ENCODE measurements at regions not wholly inside any gene's neighbourhood (a gene's known extent, or its start where the extent isn't known, plus 50 kb on each side); places are given as distances from the start of the nearest gene placed in this dataset.

DNA sequence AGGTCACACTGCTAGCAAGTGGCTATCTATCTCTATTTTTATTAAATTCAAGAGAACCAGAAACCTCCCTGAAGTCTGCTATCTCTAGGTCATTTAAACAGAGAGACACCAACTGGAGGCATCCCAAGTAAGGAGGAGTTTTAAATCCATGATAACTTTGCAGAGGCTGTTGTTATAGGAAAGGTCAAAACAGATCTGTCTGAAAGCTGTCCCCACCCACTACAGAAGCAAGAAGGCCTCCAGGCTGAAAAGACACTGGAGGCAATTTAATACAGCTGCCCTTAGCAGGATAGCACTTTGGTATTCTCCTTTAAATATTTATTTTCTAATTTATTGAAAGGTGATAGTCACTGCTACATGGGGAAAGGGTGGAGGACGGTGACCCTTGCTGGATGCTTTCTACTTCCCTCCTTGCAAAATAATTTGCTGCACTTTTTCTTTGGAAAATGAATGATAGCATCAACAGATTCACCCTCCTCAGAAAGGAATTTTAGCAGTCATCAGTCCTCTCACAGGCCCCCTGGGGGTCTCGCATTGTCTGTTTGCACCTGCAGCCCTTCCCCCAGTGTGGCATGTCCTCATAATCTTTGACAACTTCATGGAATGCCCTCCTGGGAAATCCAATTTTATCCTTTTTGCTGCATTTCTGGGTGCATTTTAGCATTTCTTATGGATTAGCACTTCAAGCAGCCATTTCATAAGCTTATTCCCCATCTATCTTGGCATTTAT, 429.5 kb upstream of the TNP1 start:
- H3K27ac ChIP-seq (ENCODE audit: low read depth, low read length), result no peak overlapping the region
- no peak overlapping the region for H3K4me2 ChIP-seq (ENCODE audit: low read length)
- peaks cover 4% of the 10 kb centered on the region for H3K27me3 ChIP-seq (ENCODE audit: control insufficient read depth, low read length)
- no peaks in the 10 kb centered on the region for H3K79me2 ChIP-seq (ENCODE audit: control insufficient read depth, low read length)
- H3K9me2 ChIP-seq (replicated peaks; ENCODE audit: control insufficient read depth, low read length), result no peaks in the 10 kb centered on the region
- no peaks in the 10 kb centered on the region for H3K4me1 ChIP-seq (ENCODE audit: control insufficient read depth, low read length)
- no peak for TF ChIP-seq EZH2phosphoT487 (IDR thresholded peaks at IDR 0.05; ENCODE audit: borderline replicate concordance, low read length)
- TF ChIP-seq, protein P1, sequence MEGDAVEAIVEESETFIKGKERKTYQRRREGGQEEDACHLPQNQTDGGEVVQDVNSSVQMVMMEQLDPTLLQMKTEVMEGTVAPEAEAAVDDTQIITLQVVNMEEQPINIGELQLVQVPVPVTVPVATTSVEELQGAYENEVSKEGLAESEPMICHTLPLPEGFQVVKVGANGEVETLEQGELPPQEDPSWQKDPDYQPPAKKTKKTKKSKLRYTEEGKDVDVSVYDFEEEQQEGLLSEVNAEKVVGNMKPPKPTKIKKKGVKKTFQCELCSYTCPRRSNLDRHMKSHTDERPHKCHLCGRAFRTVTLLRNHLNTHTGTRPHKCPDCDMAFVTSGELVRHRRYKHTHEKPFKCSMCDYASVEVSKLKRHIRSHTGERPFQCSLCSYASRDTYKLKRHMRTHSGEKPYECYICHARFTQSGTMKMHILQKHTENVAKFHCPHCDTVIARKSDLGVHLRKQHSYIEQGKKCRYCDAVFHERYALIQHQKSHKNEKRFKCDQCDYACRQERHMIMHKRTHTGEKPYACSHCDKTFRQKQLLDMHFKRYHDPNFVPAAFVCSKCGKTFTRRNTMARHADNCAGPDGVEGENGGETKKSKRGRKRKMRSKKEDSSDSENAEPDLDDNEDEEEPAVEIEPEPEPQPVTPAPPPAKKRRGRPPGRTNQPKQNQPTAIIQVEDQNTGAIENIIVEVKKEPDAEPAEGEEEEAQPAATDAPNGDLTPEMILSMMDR (IDR thresholded peaks at IDR 0.05; ENCODE audit: low read depth, low read length, poor library complexity, severe bottlenecking), result no peak
- no peak overlapping the region for H3K4me3 ChIP-seq (ENCODE audit: low read length)
- no peaks in the 10 kb centered on the region for H3K36me3 ChIP-seq (ENCODE audit: control insufficient read depth, low read length)
- no peaks in the 10 kb centered on the region for H3F3A ChIP-seq (ENCODE audit: control insufficient read depth, insufficient read depth)
- no peaks in the 10 kb centered on the region for H4K20me1 ChIP-seq (ENCODE audit: control insufficient read depth, insufficient read depth, low read depth, low read length)
- no peaks in the 10 kb centered on the region for H3K9me3 ChIP-seq (ENCODE audit: control insufficient read depth, insufficient read depth, low read length)

DNA sequence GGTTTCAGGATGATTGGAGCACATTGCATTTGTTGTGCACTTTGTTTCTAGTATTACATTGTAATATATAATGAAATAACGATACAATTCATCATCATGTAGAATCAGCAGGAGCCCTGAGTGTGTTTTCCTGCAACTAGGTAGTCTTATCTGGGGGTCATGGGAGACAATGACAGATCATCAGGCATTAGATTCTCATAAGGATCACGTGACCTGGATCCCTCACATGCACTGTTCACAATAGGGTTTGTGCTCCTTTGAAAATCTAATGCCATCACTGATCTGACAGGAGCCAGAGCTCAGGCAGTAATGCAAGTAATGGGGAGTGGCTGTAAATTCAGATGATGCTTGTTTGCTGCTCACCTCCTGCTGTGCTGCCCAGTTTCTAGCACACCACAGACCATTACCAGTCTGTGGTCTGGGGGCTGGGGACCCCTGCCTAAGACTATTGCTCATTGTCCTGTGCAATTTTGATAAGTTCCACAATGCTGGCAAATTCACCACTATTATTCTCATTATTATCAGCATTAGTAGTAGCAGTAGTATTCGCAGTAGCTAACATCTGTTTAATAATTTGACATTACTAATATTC, 428.7 kb upstream of the TNP1 start:
- no peak overlapping the region for H3K4me2 ChIP-seq (ENCODE audit: low read length)
- H3K27ac ChIP-seq (ENCODE audit: low read depth, low read length), result no peak overlapping the region
- no peaks in the 10 kb centered on the region for H3F3A ChIP-seq (ENCODE audit: control insufficient read depth, insufficient read depth)
- no peak overlapping the region for H3K4me3 ChIP-seq (ENCODE audit: low read length)
- H3K9me2 ChIP-seq (replicated peaks; ENCODE audit: control insufficient read depth, low read length), result no peaks in the 10 kb centered on the region
- no peaks in the 10 kb centered on the region for H3K36me3 ChIP-seq (ENCODE audit: control insufficient read depth, low read length)
- TF ChIP-seq, protein P1 (IDR thresholded peaks at IDR 0.05; ENCODE audit: low read depth, low read length, poor library complexity, severe bottlenecking), result no peak
- TF ChIP-seq EZH2phosphoT487 (IDR thresholded peaks at IDR 0.05; ENCODE audit: borderline replicate concordance, low read length), result no peak
- no peaks in the 10 kb centered on the region for H4K20me1 ChIP-seq (ENCODE audit: control insufficient read depth, insufficient read depth, low read depth, low read length)
- H3K79me2 ChIP-seq (ENCODE audit: control insufficient read depth, low read length), result no peaks in the 10 kb centered on the region
- H3K27me3 ChIP-seq (ENCODE audit: control insufficient read depth, low read length), result peaks cover 4% of the 10 kb centered on the region
- H3K4me1 ChIP-seq (ENCODE audit: control insufficient read depth, low read length), result no peaks in the 10 kb centered on the region
- H3K9me3 ChIP-seq (ENCODE audit: control insufficient read depth, insufficient read depth, low read length), result no peaks in the 10 kb centered on the region

DNA sequence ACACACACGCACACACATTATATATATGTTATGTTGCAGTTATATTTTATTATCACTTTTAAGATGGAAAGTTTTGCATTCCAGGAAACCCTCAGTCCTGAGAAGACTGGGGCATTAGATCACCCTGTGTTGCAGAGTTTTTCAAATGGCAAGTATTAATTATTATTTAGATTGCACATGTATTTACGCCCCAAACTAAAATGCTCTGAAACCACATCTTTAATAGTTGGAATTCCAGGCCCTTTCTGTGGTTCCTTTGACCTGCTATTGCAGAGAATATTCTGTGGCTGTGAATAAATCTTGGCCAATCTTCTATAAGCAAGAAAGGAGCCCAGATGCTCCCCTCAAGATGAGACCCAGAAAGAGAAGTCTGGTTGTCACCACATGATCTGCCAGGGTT, 427.0 kb upstream of the TNP1 start:
- Histone ChIP-seq H3K9me2 (replicated peaks; ENCODE audit: control insufficient read depth, low read length) (no peaks in the 10 kb centered on the region), H3K4me3 (ENCODE audit: low read length) (no peak overlapping the region), H3K36me3 (ENCODE audit: control insufficient read depth, low read length) (no peaks in the 10 kb centered on the region), H3F3A (ENCODE audit: control insufficient read depth, insufficient read depth) (no peaks in the 10 kb centered on the region), H3K4me2 (ENCODE audit: low read length) (no peak overlapping the region), H3K4me1 (ENCODE audit: control insufficient read depth, low read length) (no peaks in the 10 kb centered on the region), H4K20me1 (ENCODE audit: control insufficient read depth, insufficient read depth, low read depth, low read length) (no peaks in the 10 kb centered on the region), H3K27ac (ENCODE audit: low read depth, low read length) (no peak overlapping the region), H3K79me2 (ENCODE audit: control insufficient read depth, low read length) (no peaks in the 10 kb centered on the region), H3K27me3 (ENCODE audit: control insufficient read depth, low read length) (peaks cover 6% of the 10 kb centered on the region), H3K9me3 (ENCODE audit: control insufficient read depth, insufficient read depth, low read length) (no peaks in the 10 kb centered on the region)
- TF ChIP-seq, protein P1 (IDR thresholded peaks at IDR 0.05; ENCODE audit: low read depth, low read length, poor library complexity, severe bottlenecking), result no peak
- no peak for TF ChIP-seq EZH2phosphoT487 (IDR thresholded peaks at IDR 0.05; ENCODE audit: borderline replicate concordance, low read length)

Measured in DOHH2 (cell line).